IPS-20b (cell line): ENCODE measurements at regions not wholly inside any gene's neighbourhood (a gene's known extent, or its start where the extent isn't known, plus 50 kb on each side); places are given as distances from the start of the nearest gene placed in this dataset.

Experiments used
- H3K27ac ChIP-seq: one replicate; pipeline ENCODE4 v1.5.1; 2013; ENCODE audit warnings: low read length
- H3K27me3 ChIP-seq: 2 replicates; pipeline ENCODE4 v1.6.1; 2013; ENCODE audit warnings: mild to moderate bottlenecking, low read length, inconsistent platforms; ENCODE audit not compliant: insufficient read depth
- H3K36me3 ChIP-seq: 2 replicates; pipeline ENCODE4 v1.6.1; 2013; ENCODE audit warnings: low read depth, mild to moderate bottlenecking, inconsistent platforms, low read length, moderate library complexity; ENCODE audit not compliant: insufficient read depth
- H3K4me1 ChIP-seq: 2 replicates; pipeline ENCODE4 v1.6.1; 2013; ENCODE audit warnings: mild to moderate bottlenecking, control low read depth, inconsistent platforms, low read length, moderate library complexity; ENCODE audit not compliant: insufficient read depth
- H3K4me3 ChIP-seq: 2 replicates; pipeline ENCODE4 v1.5.1; 2013; ENCODE audit warnings: mild to moderate bottlenecking, low read length, inconsistent platforms
- H3K9ac ChIP-seq: 2 replicates; pipeline ENCODE4 v1.6.1; 2013; ENCODE audit warnings: low read depth, mild to moderate bottlenecking, inconsistent platforms, low read length, moderate library complexity
- H3K9me3 ChIP-seq: 2 replicates; pipeline ENCODE4 v1.6.1; 2013; ENCODE audit warnings: mild to moderate bottlenecking, low read depth, low read length, inconsistent platforms; ENCODE audit not compliant: insufficient read depth

DNA sequence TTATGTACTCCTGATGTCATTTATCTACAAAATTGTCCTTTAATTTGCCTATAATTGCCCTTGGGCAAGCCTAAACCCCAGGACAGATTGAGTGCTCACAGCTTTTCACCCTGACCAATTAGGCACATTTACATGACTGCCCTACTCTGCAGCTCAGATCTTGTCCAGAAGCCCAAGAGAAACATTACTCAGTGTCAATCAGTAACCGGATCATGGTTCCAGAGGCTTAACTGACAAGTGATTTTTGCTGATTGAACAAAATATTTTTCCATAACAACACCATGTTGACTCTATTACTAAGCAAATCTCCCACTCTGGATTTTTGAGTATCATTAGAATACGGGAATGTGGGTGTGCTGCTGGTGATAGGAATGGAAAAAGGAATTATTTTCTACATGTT, 465.4 kb upstream of the TNP1 start:
- Histone ChIP-seq H3K4me3 (no peak overlapping the region), H3K27ac (no peak overlapping the region), H3K36me3 (no peaks in the 10 kb centered on the region), H3K9me3 (no peaks in the 10 kb centered on the region), H3K9ac (no peak overlapping the region), H3K27me3 (no peaks in the 10 kb centered on the region), H3K4me1 (peaks cover 15% of the 10 kb centered on the region)

DNA sequence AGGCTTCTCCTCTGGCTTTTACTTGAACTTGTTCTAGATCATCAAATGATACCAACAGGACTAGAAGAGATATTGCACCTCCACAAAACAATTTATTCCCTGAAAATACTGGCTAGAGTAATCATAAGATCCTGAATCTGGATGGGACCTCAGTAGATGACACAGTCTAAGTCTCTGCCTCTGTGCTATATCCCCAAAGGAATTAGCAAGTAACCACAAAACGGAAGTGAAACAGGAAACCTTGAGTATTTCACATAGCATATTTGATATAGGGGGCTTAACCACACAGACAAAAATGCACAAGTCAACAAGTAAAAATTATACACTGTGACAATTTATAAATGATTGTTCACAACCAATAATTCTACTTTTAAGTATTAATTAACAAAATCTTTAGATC, 456.9 kb upstream of the TNP1 start:
- H3K9me3 ChIP-seq = peaks cover 3% of the 10 kb centered on the region; the same call in 1 of the 2 replicates
- no peak overlapping the region for H3K9ac ChIP-seq
- no peak overlapping the region for H3K27ac ChIP-seq
- H3K36me3 ChIP-seq = no peaks in the 10 kb centered on the region
- no peak overlapping the region for H3K4me3 ChIP-seq
- no peaks in the 10 kb centered on the region for H3K27me3 ChIP-seq
- no peaks in the 10 kb centered on the region for H3K4me1 ChIP-seq

DNA sequence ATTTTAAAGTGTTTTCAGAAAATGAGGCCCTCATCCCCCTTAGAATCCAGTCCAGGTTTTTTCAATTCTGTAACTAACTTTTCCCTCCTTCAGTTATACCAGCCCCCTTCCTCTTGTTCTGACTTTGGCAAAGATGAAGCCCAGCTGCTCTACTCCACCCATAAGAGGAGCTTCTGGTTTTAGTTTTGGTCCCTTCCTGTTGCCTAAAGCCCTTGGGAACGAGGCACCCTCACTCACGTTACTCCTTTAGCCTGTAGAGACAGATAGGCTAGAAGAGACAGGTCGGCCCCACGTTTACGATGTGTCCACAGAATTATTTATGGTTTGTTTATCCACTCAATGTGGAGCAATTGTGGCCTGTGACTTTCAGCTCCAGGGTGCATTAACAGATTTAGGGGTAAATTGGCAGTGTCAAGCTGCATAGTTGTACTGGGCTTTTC, 454.2 kb upstream of the TNP1 start:
- H3K36me3 ChIP-seq = no peaks in the 10 kb centered on the region
- peaks cover 3% of the 10 kb centered on the region; the same call in 1 of the 2 replicates for H3K9me3 ChIP-seq
- no peak overlapping the region for H3K4me3 ChIP-seq
- no peak overlapping the region for H3K27ac ChIP-seq
- H3K9ac ChIP-seq = no peak overlapping the region
- H3K4me1 ChIP-seq = no peaks in the 10 kb centered on the region
- no peaks in the 10 kb centered on the region for H3K27me3 ChIP-seq

GRCh38 chr2:217313386-217313785, 453.5 kb upstream of the TNP1 start:
- no peak overlapping the region for H3K27ac ChIP-seq
- no peaks in the 10 kb centered on the region for H3K36me3 ChIP-seq
- no peak overlapping the region for H3K9ac ChIP-seq
- H3K4me3 ChIP-seq = no peak overlapping the region
- no peaks in the 10 kb centered on the region for H3K4me1 ChIP-seq
- H3K9me3 ChIP-seq = peaks cover 3% of the 10 kb centered on the region; the same call in 1 of the 2 replicates
- H3K27me3 ChIP-seq = no peaks in the 10 kb centered on the region

DNA sequence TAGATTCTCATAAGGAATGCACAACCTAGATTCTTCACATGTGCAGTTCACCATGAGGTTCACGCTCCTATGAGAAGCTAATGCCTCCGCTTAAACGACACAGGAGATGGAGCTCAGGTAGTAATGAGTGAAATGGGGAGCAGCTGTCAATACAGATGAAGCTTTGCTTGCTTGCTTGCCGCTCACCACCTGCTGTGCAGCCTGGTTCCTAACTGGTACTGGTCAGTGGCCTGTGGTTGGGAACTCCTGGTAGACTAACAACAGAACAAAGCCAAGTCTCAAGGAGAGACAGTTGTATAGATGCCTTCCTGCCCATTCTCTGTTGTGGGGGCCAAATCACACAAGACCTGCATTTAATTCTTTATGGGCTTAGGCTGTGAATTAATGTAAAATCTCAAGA, 449.2 kb upstream of the TNP1 start:
- Histone ChIP-seq H3K9ac (no peak overlapping the region), H3K27me3 (no peaks in the 10 kb centered on the region; the same call in 1 of the 2 replicates), H3K36me3 (no peaks in the 10 kb centered on the region), H3K9me3 (no peaks in the 10 kb centered on the region), H3K27ac (no peak overlapping the region), H3K4me3 (no peak overlapping the region), H3K4me1 (no peaks in the 10 kb centered on the region)

- H3K27ac ChIP-seq = no peak overlapping the region
- H3K9me3 ChIP-seq = no peaks in the 10 kb centered on the region
- H3K27me3 ChIP-seq = no peaks in the 10 kb centered on the region; the same call in 1 of the 2 replicates
- H3K9ac ChIP-seq = no peak overlapping the region
- H3K36me3 ChIP-seq = no peaks in the 10 kb centered on the region
- H3K4me3 ChIP-seq = no peak overlapping the region
- H3K4me1 ChIP-seq = no peaks in the 10 kb centered on the region
Observed at GRCh38 chr2:217307023-217307422, 447.2 kb upstream of the TNP1 start.

- H3K36me3 ChIP-seq = no peaks in the 10 kb centered on the region
- no peaks in the 10 kb centered on the region; the same call in 1 of the 2 replicates for H3K27me3 ChIP-seq
- H3K9me3 ChIP-seq = no peaks in the 10 kb centered on the region
- no peak overlapping the region for H3K4me3 ChIP-seq
- H3K9ac ChIP-seq = no peak overlapping the region
- H3K4me1 ChIP-seq = no peaks in the 10 kb centered on the region
- no peak overlapping the region for H3K27ac ChIP-seq
Observed at GRCh38 chr2:217305882-217306281, 446.0 kb upstream of the TNP1 start.

- no peak overlapping the region for H3K4me3 ChIP-seq
- H3K9ac ChIP-seq = no peak overlapping the region
- no peaks in the 10 kb centered on the region for H3K4me1 ChIP-seq
- no peaks in the 10 kb centered on the region for H3K9me3 ChIP-seq
- H3K27ac ChIP-seq = no peak overlapping the region
- no peaks in the 10 kb centered on the region for H3K36me3 ChIP-seq
- H3K27me3 ChIP-seq = no peaks in the 10 kb centered on the region; the same call in 1 of the 2 replicates
Observed at GRCh38 chr2:217304582-217304981, 444.7 kb upstream of the TNP1 start.

DNA sequence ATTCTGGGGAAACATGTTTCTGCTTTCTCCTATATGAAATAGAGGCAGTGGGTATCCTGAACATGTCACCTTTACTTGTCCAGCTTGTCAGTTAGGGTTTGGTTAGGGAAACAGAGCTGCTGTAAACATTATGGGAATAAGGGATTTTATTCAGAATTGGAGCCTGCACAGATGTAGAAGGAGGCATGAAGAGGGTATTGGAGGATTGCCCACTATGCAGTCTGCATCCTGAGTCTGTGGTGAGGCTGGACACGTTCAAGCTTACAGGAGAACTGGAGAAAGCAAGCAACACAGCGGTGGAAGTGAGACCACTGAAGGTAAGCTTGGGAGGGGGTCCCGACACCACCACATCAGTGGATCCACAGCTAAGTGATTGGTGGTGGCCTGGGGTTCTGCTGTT, 443.0 kb upstream of the TNP1 start:
- H3K4me3 ChIP-seq = no peak overlapping the region
- no peak overlapping the region for H3K27ac ChIP-seq
- no peaks in the 10 kb centered on the region for H3K9me3 ChIP-seq
- H3K27me3 ChIP-seq = no peaks in the 10 kb centered on the region; the same call in 1 of the 2 replicates
- no peaks in the 10 kb centered on the region for H3K4me1 ChIP-seq
- H3K9ac ChIP-seq = no peak overlapping the region
- H3K36me3 ChIP-seq = no peaks in the 10 kb centered on the region

DNA sequence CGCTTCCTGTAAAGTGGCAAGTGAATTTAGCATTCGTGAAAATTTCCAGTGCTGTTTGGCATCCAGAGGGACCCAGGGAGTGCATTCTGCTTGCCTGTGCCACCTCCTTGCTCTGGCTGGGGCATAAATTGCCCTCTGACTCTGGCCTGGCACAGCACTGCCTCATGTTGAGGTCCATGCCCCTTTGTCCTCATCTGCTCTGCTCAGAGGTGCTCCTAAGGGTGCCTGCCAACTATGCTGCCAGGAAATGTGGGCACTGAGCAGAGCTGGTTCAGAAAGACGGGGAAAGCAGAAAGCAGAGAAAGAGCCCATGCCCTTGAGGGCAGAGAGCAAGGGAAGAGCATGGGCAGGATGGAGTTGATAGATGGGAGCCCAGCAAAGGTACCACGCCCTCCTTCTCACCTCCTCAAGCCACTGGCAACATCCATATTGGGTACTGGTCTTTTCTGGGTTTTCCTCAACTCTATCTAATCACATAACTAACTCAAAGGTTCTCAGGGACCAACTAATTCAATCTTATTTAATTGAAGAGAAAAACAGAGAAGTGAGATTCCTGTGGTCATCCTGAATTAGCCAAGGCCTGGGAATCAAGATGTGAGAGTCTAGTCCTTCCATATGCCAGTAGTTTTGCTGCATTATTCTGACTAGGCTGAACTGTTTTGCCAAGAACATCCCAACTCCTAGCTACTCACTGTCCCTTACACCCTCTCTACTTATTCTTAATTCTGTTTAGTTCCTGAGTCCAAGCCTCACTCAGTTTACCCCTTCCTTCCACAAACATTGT, 441.5 kb upstream of the TNP1 start:
- no peaks in the 10 kb centered on the region for H3K36me3 ChIP-seq
- no peaks in the 10 kb centered on the region for H3K4me1 ChIP-seq
- no peak overlapping the region for H3K4me3 ChIP-seq
- H3K9ac ChIP-seq = no peak overlapping the region
- peaks cover 10% of the 10 kb centered on the region for H3K9me3 ChIP-seq
- no peaks in the 10 kb centered on the region; the same call in 1 of the 2 replicates for H3K27me3 ChIP-seq
- no peak overlapping the region for H3K27ac ChIP-seq

GRCh38 chr2:217299590-217299989, 439.7 kb upstream of the TNP1 start:
- Histone ChIP-seq H3K4me1 (no peaks in the 10 kb centered on the region), H3K27ac (no peak overlapping the region), H3K36me3 (no peaks in the 10 kb centered on the region), H3K4me3 (no peak overlapping the region), H3K27me3 (no peaks in the 10 kb centered on the region), H3K9me3 (peaks cover 10% of the 10 kb centered on the region), H3K9ac (no peak overlapping the region)

DNA sequence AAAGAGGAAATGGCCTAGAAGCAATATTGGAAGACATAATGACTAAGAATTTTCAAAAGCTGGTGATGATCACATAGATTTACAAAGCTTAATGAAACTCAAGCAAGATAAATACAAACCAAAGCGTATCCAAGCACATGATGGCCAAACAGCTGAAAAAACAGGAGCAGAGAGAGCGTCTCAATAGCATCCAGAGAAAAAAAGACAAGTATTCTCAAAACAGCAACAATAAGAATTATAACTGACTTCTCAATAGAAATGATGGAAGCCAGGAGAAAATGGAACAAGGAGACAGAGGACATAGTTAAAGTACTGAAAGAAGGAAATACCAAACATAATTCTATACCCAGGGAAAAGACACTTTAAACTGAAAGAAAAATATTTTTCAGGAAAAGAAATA, 437.2 kb upstream of the TNP1 start:
- no peak overlapping the region for H3K9ac ChIP-seq
- no peaks in the 10 kb centered on the region for H3K36me3 ChIP-seq
- H3K9me3 ChIP-seq = peaks cover 10% of the 10 kb centered on the region
- H3K27me3 ChIP-seq = no peaks in the 10 kb centered on the region
- H3K4me3 ChIP-seq = no peak overlapping the region
- H3K4me1 ChIP-seq = no peaks in the 10 kb centered on the region
- H3K27ac ChIP-seq = no peak overlapping the region
